ENCODE measurements at regions not wholly inside any gene's neighbourhood (a gene's known extent, or its start where the extent isn't known, plus 50 kb on each side); places are given as distances from the start of the nearest gene placed in this dataset.

GRCh38 chr12:112602150-112602549 is 183.4 kb downstream of the PTPN11 start:
- H3K56ac ChIP-seq (ENCODE audit: low read length) = no peak overlapping the region
- no peak overlapping the region for H3K27ac ChIP-seq (ENCODE audit: low read depth, low read length)
- H3K4ac ChIP-seq (ENCODE audit: low read depth, low read length) = no peak overlapping the region
- no peak overlapping the region for H3K4me2 ChIP-seq (ENCODE audit: low read length)
- H2BK120ac ChIP-seq (ENCODE audit: low read depth, low read length) = no peak overlapping the region
- no peaks in the 10 kb centered on the region for H3K4me1 ChIP-seq (ENCODE audit: control insufficient read depth, low read depth, low read length)
- WGBS (ENCODE audit: extremely low coverage, insufficient coverage, low lambda C conversion rate) = no CpG with 5 or more reads among the region's 3 CpGs
- H3K79me1 ChIP-seq (ENCODE audit: low read length) = no peaks in the 10 kb centered on the region
- H3K18ac ChIP-seq (ENCODE audit: low read length) = no peak overlapping the region
- H3K79me2 ChIP-seq (ENCODE audit: control insufficient read depth, insufficient read depth, low read length) = no peaks in the 10 kb centered on the region
- H3K23ac ChIP-seq (ENCODE audit: low read length) = no peak overlapping the region
- H2BK5ac ChIP-seq (ENCODE audit: low read length) = no peak overlapping the region
- no peaks in the 10 kb centered on the region for H3K27me3 ChIP-seq (ENCODE audit: insufficient read depth, low read length, poor library complexity)
- no peak overlapping the region for H3K9ac ChIP-seq (ENCODE audit: low read length)
- no peak overlapping the region for H4K5ac ChIP-seq (ENCODE audit: low read length)
- H4K8ac ChIP-seq (ENCODE audit: low read depth, low read length) = no peak overlapping the region
- DNase-seq = no peak
- no peak overlapping the region for H3K4me3 ChIP-seq (ENCODE audit: low read length)
- H3K36me3 ChIP-seq (ENCODE audit: control insufficient read depth, insufficient read depth, low read length) = no peaks in the 10 kb centered on the region
- no peak overlapping the region for H2BK15ac ChIP-seq (replicated peaks; ENCODE audit: low read depth)
- H2AK5ac ChIP-seq (ENCODE audit: low read length) = no peak overlapping the region

- H3K9ac ChIP-seq (ENCODE audit: low read length) = no peak overlapping the region
- no peak overlapping the region for H2AK5ac ChIP-seq (ENCODE audit: low read length)
- H3K23ac ChIP-seq (ENCODE audit: low read length) = no peak overlapping the region
- H2BK5ac ChIP-seq (ENCODE audit: low read length) = no peak overlapping the region
- H4K8ac ChIP-seq (ENCODE audit: low read depth, low read length) = no peak overlapping the region
- DNase-seq = peak; percentile 40
- no peak overlapping the region for H3K4me2 ChIP-seq (ENCODE audit: low read length)
- no peak overlapping the region for H3K4me3 ChIP-seq (ENCODE audit: low read length)
- no peaks in the 10 kb centered on the region for H3K4me1 ChIP-seq (ENCODE audit: control insufficient read depth, low read depth, low read length)
- no peaks in the 10 kb centered on the region for H3K79me2 ChIP-seq (ENCODE audit: control insufficient read depth, insufficient read depth, low read length)
- no peak overlapping the region for H4K5ac ChIP-seq (ENCODE audit: low read length)
- H3K4ac ChIP-seq (ENCODE audit: low read depth, low read length) = no peak overlapping the region
- H2BK15ac ChIP-seq (replicated peaks; ENCODE audit: low read depth) = no peak overlapping the region
- H3K27ac ChIP-seq (ENCODE audit: low read depth, low read length) = no peak overlapping the region
- no peaks in the 10 kb centered on the region for H3K36me3 ChIP-seq (ENCODE audit: control insufficient read depth, insufficient read depth, low read length)
- H3K56ac ChIP-seq (ENCODE audit: low read length) = no peak overlapping the region
- no peaks in the 10 kb centered on the region for H3K79me1 ChIP-seq (ENCODE audit: low read length)
- H2BK120ac ChIP-seq (ENCODE audit: low read depth, low read length) = no peak overlapping the region
- no peaks in the 10 kb centered on the region for H3K27me3 ChIP-seq (ENCODE audit: insufficient read depth, low read length, poor library complexity)
- H3K18ac ChIP-seq (ENCODE audit: low read length) = no peak overlapping the region
- WGBS (ENCODE audit: extremely low coverage, insufficient coverage, low lambda C conversion rate) = no CpG with 5 or more reads among the region's 4 CpGs
These were observed 184.8 kb upstream of the RPH3A start for GRCh38 chr12:112606611-112607365.

GRCh38 chr12:112607427-112607826 is 184.1 kb upstream of the RPH3A start:
- H3K23ac ChIP-seq (ENCODE audit: low read length) = no peak overlapping the region
- no peak overlapping the region for H2BK5ac ChIP-seq (ENCODE audit: low read length)
- no peak overlapping the region for H3K4me3 ChIP-seq (ENCODE audit: low read length)
- H4K8ac ChIP-seq (ENCODE audit: low read depth, low read length) = no peak overlapping the region
- H3K27ac ChIP-seq (ENCODE audit: low read depth, low read length) = no peak overlapping the region
- no peak overlapping the region for H2AK5ac ChIP-seq (ENCODE audit: low read length)
- H3K27me3 ChIP-seq (ENCODE audit: insufficient read depth, low read length, poor library complexity) = no peaks in the 10 kb centered on the region
- no peaks in the 10 kb centered on the region for H3K36me3 ChIP-seq (ENCODE audit: control insufficient read depth, insufficient read depth, low read length)
- no peak overlapping the region for H2BK15ac ChIP-seq (replicated peaks; ENCODE audit: low read depth)
- DNase-seq = no peak
- H3K4ac ChIP-seq (ENCODE audit: low read depth, low read length) = no peak overlapping the region
- H3K79me1 ChIP-seq (ENCODE audit: low read length) = no peaks in the 10 kb centered on the region
- H3K18ac ChIP-seq (ENCODE audit: low read length) = no peak overlapping the region
- no peak overlapping the region for H2BK120ac ChIP-seq (ENCODE audit: low read depth, low read length)
- H3K79me2 ChIP-seq (ENCODE audit: control insufficient read depth, insufficient read depth, low read length) = no peaks in the 10 kb centered on the region
- no peak overlapping the region for H3K9ac ChIP-seq (ENCODE audit: low read length)
- no peaks in the 10 kb centered on the region for H3K4me1 ChIP-seq (ENCODE audit: control insufficient read depth, low read depth, low read length)
- H4K5ac ChIP-seq (ENCODE audit: low read length) = no peak overlapping the region
- no peak overlapping the region for H3K4me2 ChIP-seq (ENCODE audit: low read length)
- no CpG with 5 or more reads among the region's 3 CpGs for WGBS (ENCODE audit: extremely low coverage, insufficient coverage, low lambda C conversion rate)
- H3K56ac ChIP-seq (ENCODE audit: low read length) = no peak overlapping the region

- H3K4me3 ChIP-seq (ENCODE audit: low read length) = no peak overlapping the region
- no peak overlapping the region for H2BK15ac ChIP-seq (replicated peaks; ENCODE audit: low read depth)
- no peaks in the 10 kb centered on the region for H3K36me3 ChIP-seq (ENCODE audit: control insufficient read depth, insufficient read depth, low read length)
- no peak overlapping the region for H3K23ac ChIP-seq (ENCODE audit: low read length)
- no peaks in the 10 kb centered on the region for H3K79me1 ChIP-seq (ENCODE audit: low read length)
- H3K56ac ChIP-seq (ENCODE audit: low read length) = no peak overlapping the region
- H3K4ac ChIP-seq (ENCODE audit: low read depth, low read length) = no peak overlapping the region
- no peak overlapping the region for H3K9ac ChIP-seq (ENCODE audit: low read length)
- H2BK5ac ChIP-seq (ENCODE audit: low read length) = no peak overlapping the region
- H2AK5ac ChIP-seq (ENCODE audit: low read length) = no peak overlapping the region
- H3K79me2 ChIP-seq (ENCODE audit: control insufficient read depth, insufficient read depth, low read length) = no peaks in the 10 kb centered on the region
- H2BK120ac ChIP-seq (ENCODE audit: low read depth, low read length) = no peak overlapping the region
- H4K5ac ChIP-seq (ENCODE audit: low read length) = no peak overlapping the region
- DNase-seq = no peak
- WGBS (ENCODE audit: extremely low coverage, insufficient coverage, low lambda C conversion rate) = no CpG with 5 or more reads among the region's 7 CpGs
- no peak overlapping the region for H3K4me2 ChIP-seq (ENCODE audit: low read length)
- H3K27ac ChIP-seq (ENCODE audit: low read depth, low read length) = no peak overlapping the region
- no peaks in the 10 kb centered on the region for H3K27me3 ChIP-seq (ENCODE audit: insufficient read depth, low read length, poor library complexity)
- H3K18ac ChIP-seq (ENCODE audit: low read length) = no peak overlapping the region
- H4K8ac ChIP-seq (ENCODE audit: low read depth, low read length) = no peak overlapping the region
- H3K4me1 ChIP-seq (ENCODE audit: control insufficient read depth, low read depth, low read length) = peaks cover 2% of the 10 kb centered on the region
These were observed 179.6 kb upstream of the RPH3A start for GRCh38 chr12:112611908-112612307.

- H3K4ac ChIP-seq (ENCODE audit: low read depth, low read length) = no peak overlapping the region
- H4K8ac ChIP-seq (ENCODE audit: low read depth, low read length) = no peak overlapping the region
- no peak overlapping the region for H3K4me2 ChIP-seq (ENCODE audit: low read length)
- no peak overlapping the region for H3K23ac ChIP-seq (ENCODE audit: low read length)
- no peak overlapping the region for H3K9ac ChIP-seq (ENCODE audit: low read length)
- H3K27me3 ChIP-seq (ENCODE audit: insufficient read depth, low read length, poor library complexity) = no peaks in the 10 kb centered on the region
- no peak overlapping the region for H2BK5ac ChIP-seq (ENCODE audit: low read length)
- no peaks in the 10 kb centered on the region for H3K36me3 ChIP-seq (ENCODE audit: control insufficient read depth, insufficient read depth, low read length)
- H3K79me1 ChIP-seq (ENCODE audit: low read length) = no peaks in the 10 kb centered on the region
- no peak overlapping the region for H2AK5ac ChIP-seq (ENCODE audit: low read length)
- H3K27ac ChIP-seq (ENCODE audit: low read depth, low read length) = no peak overlapping the region
- H3K79me2 ChIP-seq (ENCODE audit: control insufficient read depth, insufficient read depth, low read length) = no peaks in the 10 kb centered on the region
- H3K56ac ChIP-seq (ENCODE audit: low read length) = no peak overlapping the region
- no peak overlapping the region for H3K4me3 ChIP-seq (ENCODE audit: low read length)
- no peak overlapping the region for H4K5ac ChIP-seq (ENCODE audit: low read length)
- H3K18ac ChIP-seq (ENCODE audit: low read length) = no peak overlapping the region
- no peak for DNase-seq
- H2BK120ac ChIP-seq (ENCODE audit: low read depth, low read length) = no peak overlapping the region
- peaks cover 2% of the 10 kb centered on the region for H3K4me1 ChIP-seq (ENCODE audit: control insufficient read depth, low read depth, low read length)
- no CpG with 5 or more reads among the region's 4 CpGs for WGBS (ENCODE audit: extremely low coverage, insufficient coverage, low lambda C conversion rate)
- H2BK15ac ChIP-seq (replicated peaks; ENCODE audit: low read depth) = no peak overlapping the region
These were observed 176.4 kb upstream of the RPH3A start for GRCh38 chr12:112615196-112615595.
